K562 (cell line): ENCODE measurements at regions not wholly inside any gene's neighbourhood (a gene's known extent, or its start where the extent isn't known, plus 50 kb on each side); places are given as distances from the start of the nearest gene placed in this dataset.

Source experiments
- ATAC-seq: fragments of 200-7000 bp; cut with Tn5 transposase; 3 replicates; pipeline ENCODE4 v1.9.1; 2020; ENCODE audit warnings: moderate library complexity
- BruUV-seq: library from RNA; stranded (reverse); fragments of 400-500 nt; replicated peaks from 2 replicates; lab custom pipeline; 2021; lab: Mats Ljungman, UMichigan
- CTCF ChIA-PET: fragments of 300-600 bp; formaldehyde crosslinking; extraction: SDS; loops from one replicate; lab custom pipeline; 2021; ENCODE audit warnings: low intra/inter-chr PET ratio; lab: Yijun Ruan, JAX
- POLR2A ChIA-PET: fragments of 300-600, 350-650 bp; sonication (Branson Sonifier 250); formaldehyde crosslinking; extraction: SDS; loops from one replicate; lab custom pipeline; 2021; ENCODE audit warnings: antibody characterized with exemption, inconsistent platforms; lab: Yijun Ruan, JAX
- DNase-seq, 4 experiments: peaks; one replicate each; pipeline versions ENCODE4 v3.0.0 to v3.0.0-alpha.2; 2011 to 2018; ENCODE audit warnings: low spot score in 3 of 4, mixed read lengths in 3 of 4; ENCODE audit errors: extremely low read depth in 1 of 4
- FAIRE-seq: peaks from 2 replicates; lab custom pipeline; 2011; peaks lifted over from hg19 to GRCh38; lab: Jason Lieb, UNC
- H2AFZ ChIP-seq: 2 replicates; pipeline ENCODE4 v1.6.0; 2011; ENCODE audit warnings: low read depth, low read length, control low read depth, inconsistent platforms
- H3K27ac ChIP-seq: fragments of 200-600 bp; 3 replicates; pipeline ENCODE4 v1.8.0; 2011; ENCODE audit warnings: low read depth, mild to moderate bottlenecking, control low read depth, inconsistent platforms, low read length, moderate library complexity, mixed read lengths; ENCODE audit errors: extremely low read depth
- H3K27me3 ChIP-seq, 2 experiments: fragments of 300-600 bp in 1 of 2; 2 replicates in 1 of 2; 3 replicates in 1 of 2; pipeline versions ENCODE4 v1.6.0 to v1.8.0; 2011; ENCODE audit warnings: inconsistent platforms in 2 of 2, low read length in 2 of 2, mild to moderate bottlenecking in 1 of 2, mixed read lengths in 1 of 2, moderate library complexity in 1 of 2; ENCODE audit not compliant: control insufficient read depth in 2 of 2, insufficient read depth in 2 of 2
- H3K36me3 ChIP-seq: fragments of 300-600 bp; 3 replicates; pipeline ENCODE4 v1.8.0; 2011; ENCODE audit warnings: mild to moderate bottlenecking, low read length, inconsistent platforms; ENCODE audit not compliant: control insufficient read depth, insufficient read depth
- H3K4me1 ChIP-seq, 2 experiments: fragments of 200-600 bp in 1 of 2; replicated peaks in 1 of 2; 2 replicates in 1 of 2; 3 replicates in 1 of 2; pipeline versions ENCODE4 v1.5.1 to v1.8.0; 2011; ENCODE audit warnings: inconsistent platforms in 2 of 2, low read length in 2 of 2, mild to moderate bottlenecking in 1 of 2, mixed read lengths in 1 of 2, moderate library complexity in 1 of 2; ENCODE audit not compliant: control insufficient read depth in 2 of 2, insufficient read depth in 2 of 2
- H3K4me2 ChIP-seq: 2 replicates; pipeline ENCODE4 v1.6.1; 2011; ENCODE audit warnings: low read length, control low read depth, inconsistent platforms, mixed read lengths; ENCODE audit not compliant: insufficient read depth
- H3K4me3 ChIP-seq: fragments of 200-600 bp; sonication (generic), shearing (Covaris generic); 2 replicates; pipeline ENCODE4 v1.5.1; 2016; ENCODE audit warnings: control low read depth, inconsistent platforms
- H3K79me2 ChIP-seq: fragments of 200-600 bp; 3 replicates; pipeline ENCODE4 v1.8.0; 2011; ENCODE audit warnings: low read length, inconsistent platforms; ENCODE audit not compliant: control insufficient read depth, insufficient read depth
- H3K9ac ChIP-seq, 2 experiments: 2 replicates each; pipeline versions ENCODE4 v1.6.0 to v1.6.1; 2011; ENCODE audit warnings: low read depth in 2 of 2, low read length in 2 of 2, control low read depth in 1 of 2, inconsistent platforms in 1 of 2, mild to moderate bottlenecking in 1 of 2, mixed read lengths in 1 of 2; ENCODE audit not compliant: insufficient read depth in 1 of 2
- H3K9me1 ChIP-seq: one replicate; pipeline ENCODE4 v1.6.0; 2011; ENCODE audit warnings: inconsistent platforms, mild to moderate bottlenecking, low read length, moderate library complexity; ENCODE audit not compliant: control insufficient read depth, insufficient read depth
- H3K9me3 ChIP-seq: replicated peaks from 2 replicates; pipeline ENCODE4 v1.5.1; 2011; ENCODE audit warnings: low read depth, low read length, inconsistent platforms; ENCODE audit not compliant: control insufficient read depth, insufficient read depth
- H4K20me1 ChIP-seq: replicated peaks from 2 replicates; pipeline ENCODE4 v1.6.1; 2011; ENCODE audit warnings: low read length, inconsistent platforms, mixed read lengths; ENCODE audit not compliant: control insufficient read depth, insufficient read depth
- BACH1 ChIP-seq: fragments of 200-800 bp; sonication (Bioruptor generic); IDR thresholded peaks from 2 replicates; pipeline ENCODE4 v1.6.1; 2016; ENCODE audit warnings: missing genetic modification characterization, missing compliant biosample characterization
- BMI1 ChIP-seq: fragments of 150-350 bp; IDR thresholded peaks from 2 replicates; pipeline ENCODE4 v1.6.1; 2014; ENCODE audit warnings: low read length
- E2F3 ChIP-seq: fragments of 250-450 bp; sonication (Bioruptor Pico); IDR thresholded peaks from 2 replicates; pipeline ENCODE4 v1.4.0; 2020; ENCODE audit warnings: mild to moderate bottlenecking
- GATAD2A ChIP-seq: fragments of 450-650 bp; IDR thresholded peaks from 2 replicates; pipeline ENCODE4 v1.6.1; 2017
- GTF2F1 ChIP-seq: IDR thresholded peaks from 2 replicates; pipeline ENCODE4 v1.6.1; 2011; ENCODE audit warnings: low read depth, low read length, improper control_type of control experiment
- HNRNPH1 ChIP-seq: fragments of 200-400 bp; formaldehyde crosslinking; optimal IDR thresholded peaks from 2 replicates; pipeline ENCODE3; 2017; ENCODE audit warnings: low read depth, mild to moderate bottlenecking, low read length, moderate library complexity
- KDM4B ChIP-seq, 2 experiments: fragments of 450-650 bp in 1 of 2; sonication (generic) in 1 of 2; IDR thresholded peaks; 2 replicates each; pipeline ENCODE4 v1.6.1; 2016 to 2017; ENCODE audit warnings: borderline replicate concordance in 2 of 2, antibody characterized with exemption in 1 of 2, low read depth in 1 of 2, mild to moderate bottlenecking in 1 of 2
- MAFG ChIP-seq: fragments of 450-650 bp; conservative IDR thresholded peaks from 2 replicates; pipeline ENCODE4 v1.6.1; 2016; ENCODE audit warnings: missing genetic modification characterization, missing compliant biosample characterization
- MXD1 ChIP-seq: fragments of 250-450 bp; sonication (Bioruptor Pico); IDR thresholded peaks from 2 replicates; pipeline ENCODE4 v1.8.0; 2021; ENCODE audit warnings: borderline replicate concordance, mild to moderate bottlenecking, moderate library complexity; ENCODE audit not compliant: poor library complexity, severe bottlenecking
- NEUROD1 ChIP-seq: fragments of 150-350 bp; IDR thresholded peaks from 2 replicates; pipeline ENCODE4 v1.6.1; 2014; ENCODE audit warnings: borderline replicate concordance, low read length, low read depth; ENCODE audit not compliant: partially characterized antibody
- NR3C1 ChIP-seq: sonication (generic); formaldehyde crosslinking; IDR thresholded peaks from 2 replicates; pipeline ENCODE4 v1.8.1; 2022; ENCODE audit warnings: missing genetic modification reagents
- NRF1 ChIP-seq, 2 experiments: fragments of 450-650 bp; IDR thresholded peaks in 1 of 2; conservative IDR thresholded peaks in 1 of 2; 2 replicates each; pipeline ENCODE4 v1.6.1; 2014; ENCODE audit warnings: mild to moderate bottlenecking in 2 of 2
- ZEB2 ChIP-seq: fragments of 450-650 bp; IDR thresholded peaks from 2 replicates; pipeline ENCODE4 v1.6.1; 2016
- ZFP91 ChIP-seq: sonication (generic); formaldehyde crosslinking; IDR thresholded peaks from 2 replicates; pipeline ENCODE4 v1.8.0; 2022; ENCODE audit warnings: mild to moderate bottlenecking, missing genetic modification reagents
- whole genome bisulfite sequencing: fragments of 100-300 bp; shearing (Covaris generic); methylation state at CpG from one replicate; pipeline ENCODE4 v1.1.6; 2016; ENCODE audit warnings: low coverage, mixed read lengths; ENCODE audit not compliant: insufficient coverage; ENCODE audit errors: missing lambda C conversion rate; 5-methylcytosine and 5-hydroxymethylcytosine counted together
- in situ Hi-C: fragments of 300-500 bp; cut with MboI; formaldehyde crosslinking; loops from 4 replicates; pipeline ENCODE4 v1.15.0; 2018; ENCODE audit warnings: inconsistent platforms, mixed read lengths
- intact Hi-C: fragments of 100-400 bp; cut with micrococcal nuclease; formaldehyde crosslinking; loops from 2 replicates; pipeline ENCODE4 v1.14.2; 2022
- TF ChIP-seq, protein P1 (sequence below): fragments of 450-650 bp; formaldehyde crosslinking; IDR thresholded peaks from 2 replicates; pipeline ENCODE4 v1.4.0; 2020; ENCODE audit warnings: mild to moderate bottlenecking
- TF ChIP-seq, protein P2 (sequence below): sonication (generic); formaldehyde crosslinking; IDR thresholded peaks from 2 replicates; pipeline ENCODE4 v1.8.1; 2023; ENCODE audit warnings: mild to moderate bottlenecking, missing genetic modification reagents

DNA sequence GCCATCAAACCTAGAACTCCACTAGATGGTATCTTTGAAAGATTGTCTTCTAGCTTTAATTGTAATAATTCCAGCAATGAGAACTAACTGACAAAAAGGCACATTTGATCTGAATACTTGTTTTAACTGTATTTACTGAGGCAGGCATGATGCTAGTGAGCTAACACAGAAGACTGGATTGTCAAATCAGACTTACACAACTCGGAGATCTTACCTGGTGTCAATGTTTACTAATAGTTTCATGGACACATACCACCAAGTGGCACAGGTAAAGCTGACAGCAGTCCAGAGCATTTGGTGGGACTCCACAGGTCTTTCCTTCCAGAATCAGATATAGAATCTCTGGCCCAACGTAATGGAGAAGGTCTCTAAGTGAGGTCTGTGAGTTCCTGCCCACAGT is 229.9 kb upstream of the BOD1L1 start:
- BruUV-seq: no TSS peak
- Histone ChIP-seq H3K9me3 (no peaks in the 10 kb centered on the region), H3K36me3 (no peaks in the 10 kb centered on the region), H4K20me1 (no peaks in the 10 kb centered on the region), H3K27ac (no peak overlapping the region), H3K4me3 (no peak overlapping the region), H3K79me2 (no peaks in the 10 kb centered on the region), H3K27me3 (no peaks in the 10 kb centered on the region), H3K4me1 (no peaks in the 10 kb centered on the region), H3K4me2 (no peak overlapping the region), H2AFZ (no peak overlapping the region), H3K9me1 (no peaks in the 10 kb centered on the region), H3K9ac (no peak overlapping the region)
- ChIA-PET POLR2A (no interaction called here), CTCF (interaction anchor here (0.6 kb wide), 1 partner anchor 183 kb away, joined by 3 read pairs; no protein-coding TSS in a partner anchor)
- DNase-seq (no peak), FAIRE-seq (no peak), ATAC-seq (no peak)
- in situ Hi-C loops (no loop called here), intact Hi-C loops (no loop called here)
- 5% methylated on average over 2 of the region's 2 CpGs for WGBS
- TF ChIP-seq NR3C1 (CRISPR knock-in tag) (no peak), HNRNPH1 (no peak), NEUROD1 (no peak), BACH1 (tag) (no peak), GTF2F1 (no peak), ZFP91 (CRISPR knock-in tag) (no peak), NRF1 (conservative IDR thresholded peaks at IDR 0.05 in 1 of 2, IDR thresholded peaks at IDR 0.05 in 1 of 2) (no peak), BMI1 (no peak), MXD1 (CRISPR knock-in tag) (no peak), KDM4B (IDR thresholded peaks at IDR 0.05; ENCODE audit: borderline replicate concordance in 2 of 2, low read depth in 1 of 2) (no peak), E2F3 (no peak), ZEB2 (no peak), GATAD2A (no peak), MAFG (tag) (no peak)
- TF ChIP-seq, protein P1, sequence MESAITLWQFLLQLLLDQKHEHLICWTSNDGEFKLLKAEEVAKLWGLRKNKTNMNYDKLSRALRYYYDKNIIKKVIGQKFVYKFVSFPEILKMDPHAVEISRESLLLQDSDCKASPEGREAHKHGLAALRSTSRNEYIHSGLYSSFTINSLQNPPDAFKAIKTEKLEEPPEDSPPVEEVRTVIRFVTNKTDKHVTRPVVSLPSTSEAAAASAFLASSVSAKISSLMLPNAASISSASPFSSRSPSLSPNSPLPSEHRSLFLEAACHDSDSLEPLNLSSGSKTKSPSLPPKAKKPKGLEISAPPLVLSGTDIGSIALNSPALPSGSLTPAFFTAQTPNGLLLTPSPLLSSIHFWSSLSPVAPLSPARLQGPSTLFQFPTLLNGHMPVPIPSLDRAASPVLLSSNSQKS (CRISPR knock-in tag): no peak
- TF ChIP-seq, protein P2, sequence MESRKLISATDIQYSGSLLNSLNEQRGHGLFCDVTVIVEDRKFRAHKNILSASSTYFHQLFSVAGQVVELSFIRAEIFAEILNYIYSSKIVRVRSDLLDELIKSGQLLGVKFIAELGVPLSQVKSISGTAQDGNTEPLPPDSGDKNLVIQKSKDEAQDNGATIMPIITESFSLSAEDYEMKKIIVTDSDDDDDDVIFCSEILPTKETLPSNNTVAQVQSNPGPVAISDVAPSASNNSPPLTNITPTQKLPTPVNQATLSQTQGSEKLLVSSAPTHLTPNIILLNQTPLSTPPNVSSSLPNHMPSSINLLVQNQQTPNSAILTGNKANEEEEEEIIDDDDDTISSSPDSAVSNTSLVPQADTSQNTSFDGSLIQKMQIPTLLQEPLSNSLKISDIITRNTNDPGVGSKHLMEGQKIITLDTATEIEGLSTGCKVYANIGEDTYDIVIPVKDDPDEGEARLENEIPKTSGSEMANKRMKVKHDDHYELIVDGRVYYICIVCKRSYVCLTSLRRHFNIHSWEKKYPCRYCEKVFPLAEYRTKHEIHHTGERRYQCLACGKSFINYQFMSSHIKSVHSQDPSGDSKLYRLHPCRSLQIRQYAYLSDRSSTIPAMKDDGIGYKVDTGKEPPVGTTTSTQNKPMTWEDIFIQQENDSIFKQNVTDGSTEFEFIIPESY (CRISPR knock-in tag): no peak
